Ishikawa (cell line): ENCODE measurements at regions not wholly inside any gene's neighbourhood (a gene's known extent, or its start where the extent isn't known, plus 50 kb on each side); places are given as distances from the start of the nearest gene placed in this dataset.

ENCODE experiments used
- CREB1 ChIP-seq: IDR thresholded peaks from 2 replicates; pipeline ENCODE4 v1.6.1; 2012; ENCODE audit warnings: low read depth
- EGR1 ChIP-seq: IDR thresholded peaks from 2 replicates; pipeline ENCODE4 v1.6.1; 2012
- TAF1 ChIP-seq: IDR thresholded peaks from 2 replicates; pipeline ENCODE4 v1.6.1; 2012; ENCODE audit warnings: low read depth, mild to moderate bottlenecking
- TEAD4 ChIP-seq: IDR thresholded peaks from 2 replicates; pipeline ENCODE4 v1.6.1; 2012
- YY1 ChIP-seq: IDR thresholded peaks from 2 replicates; pipeline ENCODE4 v1.6.1; 2012; ENCODE audit warnings: low read depth
- TF ChIP-seq, protein P1 (sequence below): IDR thresholded peaks from 2 replicates; pipeline ENCODE4 v1.6.1; 2012; ENCODE audit warnings: low read depth, mild to moderate bottlenecking

DNA sequence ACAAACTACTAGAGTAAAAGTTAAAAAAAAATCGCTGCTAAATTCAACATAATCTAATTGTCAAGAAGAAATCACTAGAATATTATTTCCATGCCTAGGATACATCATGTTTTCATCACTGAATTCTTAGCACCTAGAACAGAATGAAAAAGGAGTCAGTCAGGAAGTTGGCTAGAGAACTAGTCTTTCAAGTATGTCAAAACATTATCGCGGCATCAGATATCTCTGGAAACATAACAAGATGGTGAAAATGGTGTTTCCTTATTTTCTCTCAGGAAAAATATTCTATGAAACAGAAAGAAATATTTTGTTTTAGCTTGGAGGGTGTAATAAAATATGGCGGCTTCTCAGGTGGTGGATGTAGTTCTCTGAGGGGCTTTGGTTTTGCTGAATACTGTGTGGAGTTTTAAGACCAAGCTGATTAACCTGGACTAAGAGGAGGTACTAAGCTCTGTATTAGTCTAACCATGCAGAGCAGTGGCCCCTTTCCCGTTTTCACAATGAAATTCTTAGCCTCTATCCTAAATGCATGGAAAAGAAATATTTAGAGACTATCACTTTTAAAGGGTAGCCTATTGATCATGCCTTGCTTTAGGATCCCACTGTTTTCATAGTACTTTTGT lies 205.6 kb downstream of the MDFIC start:
- TF ChIP-seq, protein P1, sequence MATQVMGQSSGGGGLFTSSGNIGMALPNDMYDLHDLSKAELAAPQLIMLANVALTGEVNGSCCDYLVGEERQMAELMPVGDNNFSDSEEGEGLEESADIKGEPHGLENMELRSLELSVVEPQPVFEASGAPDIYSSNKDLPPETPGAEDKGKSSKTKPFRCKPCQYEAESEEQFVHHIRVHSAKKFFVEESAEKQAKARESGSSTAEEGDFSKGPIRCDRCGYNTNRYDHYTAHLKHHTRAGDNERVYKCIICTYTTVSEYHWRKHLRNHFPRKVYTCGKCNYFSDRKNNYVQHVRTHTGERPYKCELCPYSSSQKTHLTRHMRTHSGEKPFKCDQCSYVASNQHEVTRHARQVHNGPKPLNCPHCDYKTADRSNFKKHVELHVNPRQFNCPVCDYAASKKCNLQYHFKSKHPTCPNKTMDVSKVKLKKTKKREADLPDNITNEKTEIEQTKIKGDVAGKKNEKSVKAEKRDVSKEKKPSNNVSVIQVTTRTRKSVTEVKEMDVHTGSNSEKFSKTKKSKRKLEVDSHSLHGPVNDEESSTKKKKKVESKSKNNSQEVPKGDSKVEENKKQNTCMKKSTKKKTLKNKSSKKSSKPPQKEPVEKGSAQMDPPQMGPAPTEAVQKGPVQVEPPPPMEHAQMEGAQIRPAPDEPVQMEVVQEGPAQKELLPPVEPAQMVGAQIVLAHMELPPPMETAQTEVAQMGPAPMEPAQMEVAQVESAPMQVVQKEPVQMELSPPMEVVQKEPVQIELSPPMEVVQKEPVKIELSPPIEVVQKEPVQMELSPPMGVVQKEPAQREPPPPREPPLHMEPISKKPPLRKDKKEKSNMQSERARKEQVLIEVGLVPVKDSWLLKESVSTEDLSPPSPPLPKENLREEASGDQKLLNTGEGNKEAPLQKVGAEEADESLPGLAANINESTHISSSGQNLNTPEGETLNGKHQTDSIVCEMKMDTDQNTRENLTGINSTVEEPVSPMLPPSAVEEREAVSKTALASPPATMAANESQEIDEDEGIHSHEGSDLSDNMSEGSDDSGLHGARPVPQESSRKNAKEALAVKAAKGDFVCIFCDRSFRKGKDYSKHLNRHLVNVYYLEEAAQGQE = no peak
- no peak for TF ChIP-seq YY1
- TF ChIP-seq TEAD4 = no peak
- no peak for TF ChIP-seq CREB1
- no peak for TF ChIP-seq EGR1
- no peak for TF ChIP-seq TAF1
